SK-N-SH treated with all-trans-retinoic acid at 6 μM for 48 hours (cell line): ENCODE measurements at regions not wholly inside any gene's neighbourhood (a gene's known extent, or its start where the extent isn't known, plus 50 kb on each side); places are given as distances from the start of the nearest gene placed in this dataset.

Experiments used
- ATAC-seq: fragments of 200-7000 bp; cut with Tn5 transposase; 3 replicates; pipeline ENCODE4 v1.9.1; 2020; ENCODE audit warnings: mild to moderate bottlenecking, moderate library complexity
- ARNTL ChIP-seq: fragments of 450-650 bp; formaldehyde crosslinking; IDR thresholded peaks from 2 replicates; pipeline ENCODE4 v1.5.0; 2020; ENCODE audit warnings: low read depth, mild to moderate bottlenecking, moderate library complexity, borderline replicate concordance
- BACH2 ChIP-seq: fragments of 250-450 bp; sonication (Bioruptor Pico); IDR thresholded peaks from 2 replicates; pipeline ENCODE4 v1.9.0; 2021; ENCODE audit warnings: mild to moderate bottlenecking, borderline replicate concordance
- CREB5 ChIP-seq: fragments of 250-450 bp; sonication (Bioruptor Pico); IDR thresholded peaks from 2 replicates; pipeline ENCODE4 v1.5.1; 2020; ENCODE audit warnings: low read depth, mild to moderate bottlenecking, moderate library complexity
- CSDC2 ChIP-seq: fragments of 250-450 bp; sonication (Bioruptor Pico); IDR thresholded peaks from 2 replicates; pipeline ENCODE4 v1.5.0; 2020; ENCODE audit warnings: mild to moderate bottlenecking, moderate library complexity
- ESRRG ChIP-seq: fragments of 250-450 bp; sonication (Bioruptor Pico); IDR thresholded peaks from 2 replicates; pipeline ENCODE4 v1.6.1; 2021; ENCODE audit warnings: mild to moderate bottlenecking
- GLIS3 ChIP-seq: fragments of 250-450 bp; sonication (Bioruptor Pico); IDR thresholded peaks from 2 replicates; pipeline ENCODE4 v1.5.0; 2020; ENCODE audit warnings: mild to moderate bottlenecking, moderate library complexity
- ISL1 ChIP-seq: fragments of 250-450 bp; sonication (Bioruptor Pico); IDR thresholded peaks from 2 replicates; pipeline ENCODE4 v2.1.2; 2022; ENCODE audit warnings: mild to moderate bottlenecking, moderate library complexity
- OSR1 ChIP-seq: fragments of 250-450 bp; sonication (Bioruptor Pico); IDR thresholded peaks from 2 replicates; pipeline ENCODE4 v1.8.0; 2022; ENCODE audit warnings: moderate library complexity, mild to moderate bottlenecking, inconsistent platforms
- PATZ1 ChIP-seq: fragments of 250-450 bp; sonication (Bioruptor Pico); IDR thresholded peaks from 2 replicates; pipeline ENCODE4 v1.8.0; 2020; ENCODE audit warnings: mild to moderate bottlenecking, moderate library complexity, borderline replicate concordance
- POU6F1 ChIP-seq: fragments of 250-450 bp; sonication (Bioruptor Pico); IDR thresholded peaks from 2 replicates; pipeline ENCODE4 v1.8.0; 2021; ENCODE audit warnings: low read depth, mild to moderate bottlenecking, moderate library complexity, borderline replicate concordance
- PPARA ChIP-seq: fragments of 250-450 bp; sonication (Bioruptor Pico); IDR thresholded peaks from 2 replicates; pipeline ENCODE4 v1.5.0; 2020; ENCODE audit warnings: mild to moderate bottlenecking, borderline replicate concordance
- RARB ChIP-seq: fragments of 250-450 bp; sonication (Bioruptor Pico); IDR thresholded peaks from 2 replicates; pipeline ENCODE4 v1.8.0; 2021; ENCODE audit warnings: mild to moderate bottlenecking, moderate library complexity
- SNAI2 ChIP-seq: fragments of 250-450 bp; sonication (Bioruptor Pico); IDR thresholded peaks from 2 replicates; pipeline ENCODE4 v1.5.0; 2020; ENCODE audit warnings: mild to moderate bottlenecking, moderate library complexity
- TCF4 ChIP-seq: fragments of 250-450 bp; sonication (Bioruptor Pico); IDR thresholded peaks from 2 replicates; pipeline ENCODE4 v1.8.0; 2021; ENCODE audit warnings: mild to moderate bottlenecking, moderate library complexity, borderline replicate concordance
- TOX ChIP-seq: fragments of 250-450 bp; sonication (Bioruptor Pico); IDR thresholded peaks from 2 replicates; pipeline ENCODE4 v1.8.0; 2021; ENCODE audit warnings: mild to moderate bottlenecking, moderate library complexity, borderline replicate concordance
- ZC3H10 ChIP-seq: fragments of 250-450 bp; sonication (Bioruptor Pico); IDR thresholded peaks from 2 replicates; pipeline ENCODE4 v1.5.1; 2021; ENCODE audit warnings: mild to moderate bottlenecking, moderate library complexity
- ZFP3 ChIP-seq: fragments of 250-450 bp; sonication (Bioruptor Pico); IDR thresholded peaks from 2 replicates; pipeline ENCODE4 v1.5.0; 2020; ENCODE audit warnings: mild to moderate bottlenecking, moderate library complexity
- ZFP30 ChIP-seq: fragments of 450-650 bp; formaldehyde crosslinking; IDR thresholded peaks from 2 replicates; pipeline ENCODE4 v1.5.0; 2022; ENCODE audit warnings: mild to moderate bottlenecking, moderate library complexity
- ZNF565 ChIP-seq: fragments of 450-650 bp; formaldehyde crosslinking; conservative IDR thresholded peaks from 2 replicates; pipeline ENCODE4 v1.5.0; 2020; ENCODE audit warnings: low read depth, mild to moderate bottlenecking, moderate library complexity
- ZNF70 ChIP-seq: fragments of 450-650 bp; formaldehyde crosslinking; IDR thresholded peaks from 2 replicates; pipeline ENCODE4 v1.5.0; 2020; ENCODE audit warnings: mild to moderate bottlenecking, moderate library complexity
- TF ChIP-seq, protein P1 (sequence below): fragments of 250-450 bp; sonication (Bioruptor Pico); IDR thresholded peaks from 2 replicates; pipeline ENCODE4 v1.5.1; 2021; ENCODE audit warnings: mild to moderate bottlenecking, moderate library complexity

GRCh38 chr6:139990026-139990686, 615.7 kb upstream of the CITED2 start (continued):
- TF ChIP-seq TOX: no peak
- no peak for TF ChIP-seq ISL1 (CRISPR knock-in tag)
- TF ChIP-seq SNAI2 (CRISPR knock-in tag): no peak
- no peak for TF ChIP-seq ZNF565 (CRISPR knock-in tag)

DNA sequence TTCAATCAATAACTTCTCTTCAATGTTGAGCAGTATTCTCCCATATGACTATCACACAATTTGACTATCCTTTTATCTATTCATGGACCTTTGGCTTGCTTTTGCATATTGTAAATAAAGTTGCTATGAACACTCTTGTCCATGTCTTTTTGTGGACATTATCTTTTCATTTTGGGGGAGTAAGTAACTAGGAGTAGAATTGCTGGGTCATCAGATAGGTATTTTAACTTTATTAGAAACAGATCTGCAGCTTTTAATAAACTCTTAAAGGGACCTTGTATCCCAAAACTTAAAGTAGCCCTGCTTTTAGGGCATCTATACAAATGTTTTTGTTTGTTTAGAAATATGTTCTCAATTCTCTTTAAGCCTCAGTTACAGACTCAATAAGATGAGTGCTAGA, 614.2 kb upstream of the CITED2 start:
- peak; percentile 65 for ATAC-seq
- TF ChIP-seq PATZ1 (CRISPR knock-in tag): no peak
- no peak for TF ChIP-seq PPARA (CRISPR knock-in tag)
- TF ChIP-seq CREB5 (CRISPR knock-in tag): no peak
- TF ChIP-seq CSDC2 (CRISPR knock-in tag): no peak
- no peak for TF ChIP-seq GLIS3
- TF ChIP-seq ARNTL (CRISPR knock-in tag): no peak
- no peak for TF ChIP-seq ZNF70 (CRISPR knock-in tag)
- TF ChIP-seq ESRRG (CRISPR knock-in tag): no peak
- no peak for TF ChIP-seq ZFP3 (CRISPR knock-in tag)
- no peak for TF ChIP-seq RARB (CRISPR knock-in tag)
- no peak for TF ChIP-seq ZNF565 (CRISPR knock-in tag)
- no peak for TF ChIP-seq SNAI2 (CRISPR knock-in tag)
- no peak for TF ChIP-seq POU6F1 (CRISPR knock-in tag)

- no peak for TF ChIP-seq ESRRG (CRISPR knock-in tag)
- no peak for TF ChIP-seq RARB (CRISPR knock-in tag)
- no peak for TF ChIP-seq PATZ1 (CRISPR knock-in tag)
- TF ChIP-seq ZNF565 (CRISPR knock-in tag): no peak
- no peak for TF ChIP-seq SNAI2 (CRISPR knock-in tag)
- TF ChIP-seq OSR1 (CRISPR knock-in tag): no peak
- no peak for TF ChIP-seq TCF4 (CRISPR knock-in tag)
- TF ChIP-seq ZFP30 (CRISPR knock-in tag): no peak
- no peak for TF ChIP-seq PPARA (CRISPR knock-in tag)
- TF ChIP-seq, protein P1, sequence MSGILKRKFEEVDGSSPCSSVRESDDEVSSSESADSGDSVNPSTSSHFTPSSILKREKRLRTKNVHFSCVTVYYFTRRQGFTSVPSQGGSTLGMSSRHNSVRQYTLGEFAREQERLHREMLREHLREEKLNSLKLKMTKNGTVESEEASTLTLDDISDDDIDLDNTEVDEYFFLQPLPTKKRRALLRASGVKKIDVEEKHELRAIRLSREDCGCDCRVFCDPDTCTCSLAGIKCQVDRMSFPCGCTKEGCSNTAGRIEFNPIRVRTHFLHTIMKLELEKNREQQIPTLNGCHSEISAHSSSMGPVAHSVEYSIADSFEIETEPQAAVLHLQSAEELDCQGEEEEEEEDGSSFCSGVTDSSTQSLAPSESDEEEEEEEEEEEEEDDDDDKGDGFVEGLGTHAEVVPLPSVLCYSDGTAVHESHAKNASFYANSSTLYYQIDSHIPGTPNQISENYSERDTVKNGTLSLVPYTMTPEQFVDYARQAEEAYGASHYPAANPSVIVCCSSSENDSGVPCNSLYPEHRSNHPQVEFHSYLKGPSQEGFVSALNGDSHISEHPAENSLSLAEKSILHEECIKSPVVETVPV (CRISPR knock-in tag): no peak
- no peak for TF ChIP-seq CREB5 (CRISPR knock-in tag)
- TF ChIP-seq BACH2 (CRISPR knock-in tag): no peak
- no peak for TF ChIP-seq ZC3H10
- no peak for TF ChIP-seq POU6F1 (CRISPR knock-in tag)
- TF ChIP-seq TOX: no peak
- no peak for ATAC-seq
These were observed 612.6 kb upstream of the CITED2 start for GRCh38 chr6:139987091-139987490.
